GM18867 (cell line): ENCODE measurements at regions not wholly inside any gene's neighbourhood (a gene's known extent, or its start where the extent isn't known, plus 50 kb on each side); places are given as distances from the start of the nearest gene placed in this dataset.

ENCODE experiments used
- ATAC-seq: cut with Tn5 transposase; IDR thresholded peaks from one replicate; pipeline ENCODE4 v1.9.1; 2021; ENCODE audit warnings: mild to moderate bottlenecking, moderate library complexity; ENCODE audit not compliant: unreplicated experiment

DNA sequence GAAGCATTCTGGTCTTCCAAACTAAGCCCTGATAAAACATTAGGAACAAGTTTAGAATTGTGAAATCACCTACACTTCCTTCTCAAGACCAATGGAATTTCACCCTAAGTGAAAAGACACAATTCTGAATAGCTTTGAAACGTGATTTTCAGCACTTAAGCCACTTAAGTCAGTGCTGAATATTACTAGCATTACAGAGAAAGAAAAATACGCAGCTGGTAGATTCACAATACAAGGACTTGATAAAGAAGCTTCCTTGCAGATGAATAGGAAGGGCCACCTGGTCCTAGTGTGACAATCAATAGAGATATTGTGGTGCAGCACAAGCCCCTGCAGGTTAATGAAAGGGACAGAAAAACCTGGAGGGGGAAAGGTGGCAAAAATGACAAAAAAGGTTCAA is 353.1 kb upstream of the ALCAM start:
- no peak for ATAC-seq

DNA sequence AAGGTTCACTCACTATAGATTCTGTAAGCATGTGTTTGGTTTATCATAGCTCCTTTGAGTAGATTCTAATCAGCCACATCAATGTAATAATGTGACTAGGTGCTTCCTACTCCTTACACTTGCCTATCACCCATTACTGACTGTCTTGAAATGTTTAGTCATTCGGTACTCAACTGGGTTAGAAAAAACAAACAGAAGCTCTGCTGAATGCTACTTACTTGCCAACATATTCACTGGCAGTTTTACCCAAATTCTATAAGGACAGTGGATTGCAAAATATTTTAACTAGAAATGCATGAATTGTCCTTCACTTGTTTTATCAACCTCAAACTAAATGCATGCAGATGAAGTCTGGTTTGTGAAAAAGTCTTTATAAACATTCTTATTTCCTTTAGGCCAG is 352.1 kb upstream of the ALCAM start:
- ATAC-seq, result no peak

DNA sequence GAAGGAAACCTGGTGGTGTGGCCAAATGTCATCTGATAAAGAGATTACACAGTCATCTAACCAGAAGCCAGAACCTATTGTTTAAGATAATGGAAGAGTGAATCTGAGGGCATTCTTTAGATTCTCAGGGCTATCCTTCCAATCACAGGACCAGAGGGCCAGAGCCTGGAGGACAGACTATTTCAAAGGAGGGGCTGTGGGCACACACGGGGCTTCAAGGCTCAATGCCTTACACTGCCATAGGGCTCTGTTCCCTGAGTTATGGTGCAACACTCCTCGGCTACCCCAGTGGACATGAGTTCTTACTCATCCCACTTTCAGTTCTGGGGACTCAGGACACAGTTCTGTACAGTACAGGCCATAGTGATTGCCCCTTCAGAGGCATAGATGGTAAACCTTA is 343.9 kb upstream of the ALCAM start:
- ATAC-seq, result no peak

DNA sequence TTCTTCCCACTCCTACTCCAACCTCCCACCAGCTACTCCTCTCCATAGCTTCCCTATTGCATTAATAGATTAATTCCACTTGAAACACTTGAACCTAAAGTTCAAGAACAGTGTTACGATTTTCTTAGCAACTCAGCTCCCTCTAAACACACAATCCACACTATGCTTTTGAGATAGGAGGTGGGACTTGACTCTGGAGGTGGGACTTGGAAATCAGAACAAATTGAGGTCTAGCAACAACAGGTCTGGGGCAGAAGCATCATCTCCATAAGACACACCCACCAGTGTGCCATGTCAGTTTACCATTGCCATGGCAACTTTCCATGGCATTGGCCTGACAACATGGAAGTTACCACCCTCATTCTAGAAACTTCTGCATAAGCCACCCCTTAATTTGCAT is 336.5 kb upstream of the ALCAM start:
- no peak for ATAC-seq

DNA sequence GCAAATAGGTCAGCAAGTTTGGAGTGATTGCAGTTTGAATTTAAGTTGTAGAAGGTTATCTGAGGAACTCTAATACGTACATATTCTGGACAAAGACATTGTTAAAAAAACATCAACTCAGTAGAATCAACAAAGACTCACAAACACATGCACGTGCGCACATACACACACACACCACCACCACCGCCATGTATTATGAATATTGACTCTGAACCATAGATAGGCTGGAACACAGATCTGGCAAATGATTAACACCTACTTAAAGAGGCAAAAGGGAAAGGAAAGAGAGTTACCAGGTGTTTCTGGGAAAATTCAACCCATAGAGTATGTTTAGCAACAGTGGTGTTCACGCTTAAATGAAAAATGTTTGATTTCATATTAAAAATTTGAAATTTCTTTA is 334.2 kb upstream of the ALCAM start:
- ATAC-seq, result no peak

DNA sequence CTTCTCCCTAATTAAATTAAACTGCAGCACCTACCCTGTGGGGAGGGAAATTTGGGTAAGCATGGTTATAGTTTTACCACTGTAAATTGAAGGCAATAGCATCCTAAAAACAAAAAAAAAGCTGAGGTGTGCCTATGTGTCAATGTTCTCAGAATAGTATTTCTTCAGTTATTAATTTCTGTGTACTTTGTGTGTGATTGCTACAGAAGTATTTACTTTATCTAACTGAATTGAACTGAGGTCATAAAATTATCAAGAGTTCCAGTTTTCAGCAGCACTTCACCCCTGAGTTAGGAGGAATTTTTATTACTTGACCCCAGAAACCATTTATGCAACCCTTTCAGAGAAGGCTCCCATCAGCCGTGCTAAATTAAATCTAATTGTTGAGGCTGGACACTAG is 333.6 kb upstream of the ALCAM start:
- no peak for ATAC-seq

DNA sequence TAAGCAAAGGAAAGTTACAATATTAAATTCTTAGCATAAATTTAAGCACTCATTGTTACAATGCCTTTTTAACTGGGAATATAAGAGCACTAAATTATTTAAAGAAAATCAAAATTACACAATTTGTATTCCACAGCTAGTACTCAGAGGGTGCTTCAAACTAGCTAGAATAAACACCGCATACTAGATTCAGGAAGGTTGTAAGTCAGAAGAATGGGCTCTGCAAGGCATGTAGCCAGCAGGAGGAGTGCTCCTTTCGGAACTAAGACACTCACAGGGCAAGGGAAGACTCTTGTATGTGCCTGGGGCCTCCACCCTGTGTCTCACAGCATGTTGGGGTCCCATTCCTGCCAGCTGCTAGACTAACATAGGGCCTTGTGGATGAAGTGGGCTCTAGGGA is 327.7 kb upstream of the ALCAM start:
- ATAC-seq, result no peak

DNA sequence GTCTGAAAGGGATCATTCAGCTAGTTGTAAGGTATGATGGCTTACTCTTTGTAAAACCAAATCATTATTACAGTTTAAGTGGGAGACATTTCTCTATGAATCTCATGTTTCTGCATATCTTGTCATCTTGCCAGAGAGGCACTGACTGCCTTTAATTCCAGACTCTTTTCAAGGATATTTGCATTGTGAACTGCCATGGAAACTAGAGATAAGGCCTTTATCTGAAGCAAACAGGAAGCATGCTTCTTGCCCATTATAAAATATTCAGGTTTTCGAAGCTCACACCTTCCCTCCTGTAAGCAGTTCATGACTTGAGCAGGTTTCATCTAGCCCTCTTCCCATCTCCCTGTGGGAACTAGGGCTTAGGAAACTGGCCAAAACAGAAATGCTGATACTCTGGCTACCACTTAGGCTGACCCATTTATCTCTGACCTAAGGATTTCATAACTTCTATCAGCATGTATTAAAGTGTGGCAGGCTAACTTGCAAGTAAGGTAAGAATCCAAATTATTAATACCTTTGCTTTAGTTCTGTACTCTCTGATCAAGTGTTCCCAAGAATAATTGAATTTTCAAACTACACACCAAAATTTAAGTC is 326.6 kb upstream of the ALCAM start:
- no peak for ATAC-seq

DNA sequence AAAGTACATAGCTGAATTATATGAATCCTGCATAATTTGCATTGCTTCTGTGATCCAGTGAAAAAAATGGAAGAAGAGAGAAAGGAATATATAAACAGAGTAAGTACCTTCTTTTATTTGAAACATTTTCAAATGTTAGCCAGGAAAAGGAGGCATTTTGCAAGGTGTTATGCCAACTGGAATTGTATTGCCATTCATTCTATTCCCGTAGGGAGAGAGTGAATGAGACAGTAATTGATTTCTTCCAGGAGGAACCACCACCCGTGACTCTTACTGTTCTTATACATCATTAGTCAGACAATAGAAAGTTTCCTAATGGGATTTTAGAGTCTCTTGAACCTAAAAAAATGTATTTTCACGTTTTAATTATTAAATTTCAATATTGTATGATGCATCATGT is 324.1 kb upstream of the ALCAM start:
- no peak for ATAC-seq

DNA sequence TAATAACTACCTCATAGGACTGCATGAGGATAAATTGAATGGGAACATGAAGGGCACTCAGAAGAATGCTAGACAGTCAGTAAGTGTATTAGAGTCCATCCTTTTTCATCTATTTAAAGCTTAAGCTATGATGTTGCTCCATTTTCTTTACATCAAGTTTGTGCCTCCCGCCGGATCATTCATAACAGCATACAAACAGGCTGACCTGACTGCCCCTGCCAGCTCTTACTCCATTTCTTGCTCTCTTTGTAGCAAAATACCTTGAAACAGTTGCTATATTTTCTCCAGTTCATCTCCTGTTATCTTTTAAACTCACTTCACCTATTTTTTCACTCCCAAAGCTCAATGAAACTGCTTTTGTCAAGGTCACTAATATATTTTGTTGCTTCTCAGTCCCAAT is 315.6 kb upstream of the ALCAM start:
- ATAC-seq, result no peak

DNA sequence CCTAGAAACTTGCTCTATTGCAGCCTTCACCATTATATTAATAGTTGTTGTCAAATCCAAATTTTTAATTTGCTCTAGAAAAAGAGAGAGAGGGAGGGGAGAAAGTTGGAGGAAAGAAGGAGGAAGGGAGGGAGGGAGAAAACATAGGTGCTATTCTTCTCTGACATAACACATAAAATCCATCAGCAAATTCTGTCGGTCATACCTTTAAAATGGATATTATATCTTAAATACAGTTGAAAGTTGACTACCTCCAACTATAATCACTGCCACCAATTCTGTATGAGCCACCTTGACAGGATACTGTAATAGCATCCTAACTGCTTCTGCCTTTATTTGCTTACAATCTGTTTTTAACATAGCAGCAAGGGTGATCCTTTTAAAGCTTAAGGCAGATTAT is 314.7 kb upstream of the ALCAM start:
- ATAC-seq, result no peak

DNA sequence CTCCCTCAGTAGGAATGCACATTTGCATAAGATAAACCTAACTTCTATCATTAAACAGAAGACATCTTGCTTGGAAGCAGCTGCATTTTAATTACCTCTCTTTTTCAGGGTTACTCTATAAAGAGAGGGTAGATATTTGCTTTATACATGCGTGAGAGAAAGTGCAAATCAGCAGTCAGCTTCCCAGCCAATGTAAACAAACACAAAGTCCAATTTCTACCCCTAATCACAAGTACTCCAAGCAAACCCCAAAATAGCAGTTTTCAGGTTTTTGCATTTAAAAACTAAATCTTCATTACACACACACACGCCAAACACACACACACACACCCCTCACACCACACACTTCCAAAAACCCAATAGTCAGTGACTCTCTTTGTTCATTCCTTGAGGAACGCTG is 303.9 kb upstream of the ALCAM start:
- ATAC-seq, result no peak

DNA sequence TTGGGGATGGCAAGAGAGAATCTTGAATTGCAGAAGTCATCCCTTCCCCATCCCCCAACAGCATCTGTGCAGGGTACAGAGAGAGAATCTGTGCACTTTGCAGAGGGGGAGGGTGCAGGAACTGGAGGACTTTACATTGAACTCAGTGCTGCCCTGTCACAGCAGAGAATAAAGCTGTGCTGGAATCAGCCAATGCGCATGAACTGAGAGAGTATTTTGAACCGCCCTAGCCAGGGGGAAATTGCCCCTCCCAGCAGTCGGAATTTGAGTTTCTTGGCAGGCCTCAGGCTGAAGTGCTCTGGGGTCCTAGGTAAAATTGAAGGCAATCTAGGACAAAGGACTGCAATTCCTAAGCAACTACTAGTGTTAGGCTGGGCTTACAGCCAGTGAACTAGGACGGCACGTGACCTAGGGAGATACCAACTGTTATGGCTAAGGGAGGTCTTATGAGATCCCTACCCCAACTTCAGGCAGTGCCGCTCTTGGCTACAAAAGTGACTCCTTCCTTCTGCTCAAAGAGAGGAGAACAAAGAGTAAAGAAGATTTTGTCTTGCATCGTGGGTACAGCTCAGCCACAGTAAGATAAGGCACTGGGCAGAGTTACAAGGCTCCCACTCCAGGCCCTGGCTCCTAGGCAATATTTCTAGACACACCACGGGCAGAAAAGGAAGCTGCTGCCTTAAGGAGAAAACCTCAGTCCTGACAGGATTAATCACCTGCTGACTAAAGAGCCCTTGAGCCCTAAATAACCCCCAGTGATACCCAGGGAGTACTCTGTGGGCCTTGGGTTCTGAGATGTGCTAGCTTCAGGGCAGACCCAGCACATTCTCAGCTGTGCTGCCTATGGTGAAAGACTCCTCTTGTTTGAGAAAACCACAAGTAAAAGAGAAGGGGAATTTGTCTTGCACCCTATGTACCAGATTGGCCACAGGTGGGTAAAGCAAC is 300.5 kb upstream of the ALCAM start:
- no peak for ATAC-seq

DNA sequence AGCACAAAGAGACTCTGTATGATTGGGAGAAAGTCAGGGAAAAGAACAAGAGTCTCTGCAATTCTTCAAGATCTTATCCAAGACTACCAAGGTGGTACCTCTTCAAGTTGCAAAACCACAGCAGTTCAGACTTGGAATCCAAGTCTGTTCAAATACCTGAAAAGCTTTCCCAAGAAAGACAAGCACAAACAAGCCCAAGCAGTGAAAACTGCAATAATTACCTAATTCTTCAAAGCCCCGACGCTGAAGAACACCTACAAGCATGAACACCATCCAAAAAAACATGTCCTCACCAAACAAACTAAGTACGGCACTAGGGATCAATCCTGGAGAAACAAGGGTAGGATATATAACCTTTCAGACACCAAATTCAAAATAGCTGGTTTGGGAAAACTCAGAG is 299.3 kb upstream of the ALCAM start:
- ATAC-seq, result no peak

DNA sequence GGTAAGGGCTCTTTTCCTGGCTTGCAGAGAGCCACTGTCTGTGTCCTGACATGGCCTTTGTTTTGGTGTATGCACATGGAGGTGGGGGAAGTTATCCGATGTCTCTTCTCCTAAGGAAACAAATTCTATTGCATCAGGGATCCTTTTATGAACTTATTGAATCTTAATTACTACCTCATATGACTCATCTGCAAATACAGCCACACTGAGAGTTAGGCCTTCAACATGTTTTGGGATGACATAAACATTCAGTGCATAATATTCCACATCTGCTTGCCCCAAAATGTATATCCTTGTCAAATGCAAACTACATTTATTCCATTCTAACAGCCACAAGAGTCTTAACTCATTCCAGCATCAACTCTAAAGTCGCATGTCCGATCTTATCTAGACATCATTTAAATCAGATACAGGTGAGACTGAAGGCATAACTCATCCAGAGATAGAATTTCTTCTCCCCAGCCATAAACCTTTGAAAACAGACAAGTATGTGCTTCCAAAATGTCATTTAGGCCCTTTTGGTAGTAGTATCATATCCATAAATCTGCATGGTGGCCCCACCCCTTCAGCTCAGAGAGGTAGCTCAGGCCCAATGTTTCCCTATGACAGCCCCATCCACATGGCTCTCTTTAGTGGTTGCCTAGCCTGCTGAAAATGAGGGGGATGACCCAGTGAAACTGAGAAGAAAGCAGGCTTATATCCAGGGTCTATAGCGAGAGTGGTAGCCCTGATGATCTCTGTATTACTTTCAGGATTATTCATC is 289.5 kb upstream of the ALCAM start:
- ATAC-seq, result no peak

DNA sequence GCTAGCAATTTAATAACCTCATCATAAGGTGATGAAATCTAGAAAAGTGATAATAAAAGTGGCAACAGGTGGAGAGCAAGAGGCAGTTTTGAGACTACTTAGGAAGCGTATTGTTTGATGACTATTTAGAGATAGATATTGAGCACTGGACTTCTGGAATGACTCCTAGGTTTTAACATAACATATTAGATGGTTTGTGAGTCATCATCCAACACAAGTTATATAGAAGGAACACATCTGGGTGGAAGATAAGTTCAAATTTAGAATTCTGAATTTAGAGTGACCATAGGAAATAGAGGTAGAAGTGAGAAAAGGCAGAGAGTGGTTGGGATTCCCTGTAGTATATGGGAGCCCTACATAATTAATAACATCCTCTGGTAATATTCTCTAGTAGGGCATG is 282.8 kb upstream of the ALCAM start:
- ATAC-seq, result no peak

DNA sequence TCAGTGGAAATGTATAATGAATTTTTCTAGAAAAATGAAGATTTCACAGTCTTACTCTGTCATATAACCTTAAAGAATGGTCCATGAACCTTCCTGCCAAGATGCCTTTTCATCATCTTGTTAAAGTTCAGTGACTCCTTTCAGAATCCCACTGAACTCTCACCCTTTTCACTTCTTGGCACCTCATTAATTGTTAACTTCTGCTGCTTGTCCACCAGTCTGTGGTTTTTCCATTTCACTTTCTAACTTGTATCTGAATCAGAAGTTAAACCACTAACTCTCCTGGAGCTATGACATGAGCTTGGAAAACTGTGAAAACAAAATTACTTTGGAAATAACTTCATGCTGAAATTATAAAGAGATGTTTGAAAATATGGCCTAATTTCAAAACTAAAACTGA is 281.2 kb upstream of the ALCAM start:
- no peak for ATAC-seq

DNA sequence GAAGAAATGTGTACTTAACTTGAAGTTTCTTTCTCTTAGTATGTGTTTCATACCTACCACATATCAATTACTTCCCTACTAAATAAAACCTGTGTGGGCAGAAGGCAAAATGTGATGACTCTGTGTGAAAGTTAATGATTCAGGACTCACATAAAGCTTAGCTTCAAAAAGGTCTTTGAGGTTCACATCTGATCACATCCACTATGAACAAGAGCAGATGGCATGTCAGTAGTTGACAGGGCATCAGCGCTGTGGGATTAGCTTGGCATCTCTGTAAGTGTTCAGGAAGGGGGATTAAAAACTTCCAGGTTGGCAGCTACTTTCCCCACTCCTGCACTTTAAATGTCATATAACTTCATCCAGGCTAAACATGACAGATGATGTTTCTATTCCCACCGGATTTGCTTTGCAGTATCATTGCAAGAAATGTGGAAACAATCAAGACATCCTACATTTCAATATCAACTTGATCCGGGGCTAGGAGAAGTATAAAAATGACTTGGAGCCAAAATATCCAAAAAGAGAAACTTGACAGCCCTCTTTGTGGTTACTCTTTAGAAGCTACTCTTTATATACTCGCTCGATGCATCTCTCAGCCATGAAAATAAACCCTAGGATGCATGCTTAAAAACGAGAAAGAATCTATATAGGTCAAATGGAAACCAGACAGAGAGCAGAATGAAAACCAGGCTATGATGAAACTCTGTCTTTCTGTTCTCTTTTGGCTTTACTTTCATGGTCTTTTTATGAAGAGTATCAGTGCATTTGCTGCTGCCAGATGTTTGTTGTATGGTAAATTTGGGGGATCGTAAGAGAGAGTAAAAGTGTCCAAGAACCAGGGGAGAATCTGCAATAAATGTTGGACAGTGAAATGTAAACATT is 273.1 kb upstream of the ALCAM start:
- ATAC-seq, result peak; percentile 53

DNA sequence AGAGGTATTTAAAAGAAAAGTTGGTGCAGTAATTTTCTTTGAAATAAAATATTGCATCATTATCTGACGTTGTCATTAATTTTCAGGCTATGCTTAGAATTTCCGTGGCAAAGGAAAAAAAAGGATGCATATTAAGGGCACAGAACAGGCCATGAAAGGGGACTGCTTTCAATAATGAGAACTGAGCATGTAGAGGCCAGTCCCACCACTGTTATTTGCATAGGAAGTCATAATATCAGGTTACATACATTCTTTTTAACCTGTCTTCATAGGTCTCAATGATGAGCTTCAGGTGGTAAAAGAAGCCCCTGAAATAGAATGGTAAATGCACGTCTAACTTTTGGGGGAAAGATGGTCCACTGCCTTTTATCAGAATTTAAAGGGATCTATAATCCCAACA is 272.1 kb upstream of the ALCAM start:
- ATAC-seq, result no peak

DNA sequence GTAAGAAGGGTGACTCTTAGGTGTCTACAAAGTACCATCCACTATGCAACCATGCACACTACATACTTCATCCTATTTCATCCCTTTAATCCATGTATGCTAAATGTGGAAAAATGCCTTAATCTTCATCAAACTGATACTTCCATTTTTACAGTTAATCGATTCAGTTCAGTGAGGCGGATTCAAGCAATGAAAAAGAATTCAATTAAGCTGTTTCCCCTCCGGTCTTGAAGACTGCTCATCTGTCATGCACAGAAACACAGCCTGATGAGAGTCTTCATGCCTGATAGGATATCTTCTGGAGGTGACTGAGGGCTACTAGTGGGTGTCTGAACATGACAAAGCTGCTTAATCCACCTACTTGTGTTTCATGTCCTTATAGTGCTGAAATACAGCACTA is 270.6 kb upstream of the ALCAM start:
- ATAC-seq, result no peak

DNA sequence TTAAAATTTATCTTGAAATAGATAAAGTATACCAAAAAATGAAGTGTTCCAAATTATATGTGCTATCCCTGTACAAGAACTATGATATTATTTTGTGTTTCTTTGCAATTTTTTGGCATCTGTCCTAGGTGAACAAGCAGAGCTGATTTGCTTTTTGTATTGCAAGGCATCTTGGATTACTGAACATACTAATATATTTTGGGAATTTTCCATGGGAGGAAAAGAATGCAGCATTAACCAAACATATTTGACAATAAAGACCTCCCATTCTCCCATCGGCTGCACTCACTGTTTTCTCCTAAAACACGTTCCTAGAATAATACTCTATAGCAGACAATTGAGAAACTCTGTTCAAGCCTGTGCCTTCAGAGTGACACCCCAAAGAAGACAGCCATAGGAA is 265.1 kb upstream of the ALCAM start:
- no peak for ATAC-seq
